HPDE6-E6E7 (cell line): ENCODE measurements at regions not wholly inside any gene's neighbourhood (a gene's known extent, or its start where the extent isn't known, plus 50 kb on each side); places are given as distances from the start of the nearest gene placed in this dataset.
"Not testable (repeated sequence)": the region's sequence is repeated elsewhere in the genome, so short reads cannot be mapped to it uniquely, and the experiment has no call there.

Experiments used
- DNase-seq: peaks from one replicate; pipeline ENCODE4 v3.0.0; 2011; ENCODE audit warnings: missing footprints; ENCODE audit errors: extremely low spot score

- no peak for DNase-seq
Observed at GRCh38 chr16:10232757-10233156, 50.5 kb upstream of the GRIN2A start.

GRCh38 chr16:10239640-10240039 is 57.4 kb upstream of the GRIN2A start:
- DNase-seq: no peak

GRCh38 chr16:10240854-10241613 is 58.8 kb upstream of the GRIN2A start:
- no peak for DNase-seq

- DNase-seq: no peak
Observed at GRCh38 chr16:10242097-10242496, 59.9 kb upstream of the GRIN2A start.

GRCh38 chr16:10242916-10243315 is 60.7 kb upstream of the GRIN2A start:
- no peak for DNase-seq

GRCh38 chr16:10245002-10245401 is 62.8 kb upstream of the GRIN2A start:
- no peak for DNase-seq

GRCh38 chr16:10250137-10250828 is 68.1 kb upstream of the GRIN2A start:
- no peak for DNase-seq

GRCh38 chr16:10252155-10252554 is 69.9 kb upstream of the GRIN2A start:
- no peak for DNase-seq

GRCh38 chr16:10253409-10253808 is 71.2 kb upstream of the GRIN2A start:
- no peak for DNase-seq

- DNase-seq: no peak
Observed at GRCh38 chr16:10255728-10256127, 73.5 kb upstream of the GRIN2A start.

GRCh38 chr16:10256784-10257641 is 74.8 kb upstream of the GRIN2A start:
- peak; percentile 42 for DNase-seq

GRCh38 chr16:10257642-10258251 is 75.5 kb upstream of the GRIN2A start:
- not testable (repeated sequence) for DNase-seq

GRCh38 chr16:10258930-10259603 is 76.8 kb upstream of the GRIN2A start:
- not testable (repeated sequence) for DNase-seq

GRCh38 chr16:10261077-10261476 is 78.8 kb upstream of the GRIN2A start:
- no peak for DNase-seq

GRCh38 chr16:10261526-10261925 is 79.3 kb upstream of the GRIN2A start:
- not testable (repeated sequence) for DNase-seq

- DNase-seq: no peak
Observed at GRCh38 chr16:10262377-10263132, 80.3 kb upstream of the GRIN2A start.

GRCh38 chr16:10265770-10266615 is 83.8 kb upstream of the GRIN2A start:
- DNase-seq: no peak

GRCh38 chr16:10266809-10267208 is 84.6 kb upstream of the GRIN2A start:
- DNase-seq: no peak

- DNase-seq: no peak
Observed at GRCh38 chr16:10269632-10270031, 87.4 kb upstream of the GRIN2A start.
